Right lobe of liver (tissue), 4 donors: ENCODE measurements at regions not wholly inside any gene's neighbourhood (a gene's known extent, or its start where the extent isn't known, plus 50 kb on each side); places are given as distances from the start of the nearest gene placed in this dataset.

Experiments
- CTCF ChIP-seq, 4 donors: fragments of 200-600 bp in 3 of 4; fragments of 450-650 bp in 1 of 4; IDR thresholded peaks; one replicate each; pipeline versions ENCODE4 v1.5.1 to v1.8.0; 2016 to 2022; ENCODE audit warnings: antibody characterized with exemption in 4 of 4, mild to moderate bottlenecking in 2 of 4
- POLR2A ChIP-seq: fragments of 450-650 bp; IDR thresholded peaks from one replicate; pipeline ENCODE4 v1.6.1; 2017; ENCODE audit warnings: antibody characterized with exemption, mild to moderate bottlenecking
- donor health status: DM: no; HTN: no; CAD: no.
- donor health status: DM: no; HTN: no; CAD: no.
- donor health status: DM: no; HTN: yes; CAD: no.

- no peak for TF ChIP-seq CTCF (IDR thresholded peaks at IDR 0.05)
- no peak for TF ChIP-seq POLR2A
Observed at GRCh38 chr1:47618222-47618720, 180.4 kb downstream of the FOXD2 start.
